UCSD-AML1 (cell line): ENCODE measurements at regions not wholly inside any gene's neighbourhood (a gene's known extent, or its start where the extent isn't known, plus 50 kb on each side); places are given as distances from the start of the nearest gene placed in this dataset.

Experiments
- DNase-seq: peaks from one replicate; lab custom pipeline; 2025; ENCODE audit not compliant: unreplicated experiment; lab: John Stamatoyannopoulos, UW

GRCh38 chr1:10960411-10961299 is 51.8 kb upstream of the TARDBP start:
- peak; percentile 83 for DNase-seq

- no peak for DNase-seq
Observed at GRCh38 chr1:10961300-10961833, 51.1 kb upstream of the TARDBP start.

DNA sequence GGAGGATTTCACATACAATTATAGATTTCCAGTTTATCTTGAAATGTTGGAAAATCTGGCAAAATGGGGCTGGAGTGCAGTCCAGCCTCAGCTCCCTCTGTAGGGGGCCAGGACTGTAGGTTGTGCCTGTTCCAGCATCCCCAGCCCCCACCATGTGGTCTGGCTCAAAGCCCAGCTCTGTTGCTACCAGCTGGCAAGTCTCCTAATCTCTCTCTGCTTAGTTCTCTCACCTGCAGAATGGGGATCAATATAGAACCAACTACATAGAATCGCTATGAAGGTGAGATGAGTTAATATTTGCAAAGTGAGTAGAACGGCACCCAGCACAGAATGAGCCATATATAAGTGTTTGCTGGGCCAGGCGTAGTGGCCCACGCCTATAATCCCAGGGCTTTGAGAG is 50.0 kb upstream of the TARDBP start:
- DNase-seq = no peak
